ENCODE measurements at regions not wholly inside any gene's neighbourhood (a gene's known extent, or its start where the extent isn't known, plus 50 kb on each side); places are given as distances from the start of the nearest gene placed in this dataset.
"Not testable (repeated sequence)": the region's sequence is repeated elsewhere in the genome, so short reads cannot be mapped to it uniquely, and the experiment has no call there.

GRCh38 chr4:54838301-54838700 lies 180.5 kb downstream of the KIT start:
- Histone ChIP-seq H3K4me2 (ENCODE audit: low read length) (no peak overlapping the region), H3K79me2 (no peaks in the 10 kb centered on the region), H2AFZ (no peak overlapping the region), H3K27ac (no peak overlapping the region), H3K36me3 (ENCODE audit: control insufficient read depth, insufficient read depth, low read length) (no peaks in the 10 kb centered on the region), H3K9me3 (ENCODE audit: control insufficient read depth, low read length) (no peaks in the 10 kb centered on the region), H3K4me3 (ENCODE audit: low read depth, low read length) (no peak overlapping the region), H3K27me3 (ENCODE audit: control insufficient read depth, insufficient read depth, low read length) (no peaks in the 10 kb centered on the region), H3K4me1 (no peaks in the 10 kb centered on the region), H3K9ac (no peak overlapping the region)
- TF ChIP-seq CTCF (IDR thresholded peaks at IDR 0.05): no peak

DNA sequence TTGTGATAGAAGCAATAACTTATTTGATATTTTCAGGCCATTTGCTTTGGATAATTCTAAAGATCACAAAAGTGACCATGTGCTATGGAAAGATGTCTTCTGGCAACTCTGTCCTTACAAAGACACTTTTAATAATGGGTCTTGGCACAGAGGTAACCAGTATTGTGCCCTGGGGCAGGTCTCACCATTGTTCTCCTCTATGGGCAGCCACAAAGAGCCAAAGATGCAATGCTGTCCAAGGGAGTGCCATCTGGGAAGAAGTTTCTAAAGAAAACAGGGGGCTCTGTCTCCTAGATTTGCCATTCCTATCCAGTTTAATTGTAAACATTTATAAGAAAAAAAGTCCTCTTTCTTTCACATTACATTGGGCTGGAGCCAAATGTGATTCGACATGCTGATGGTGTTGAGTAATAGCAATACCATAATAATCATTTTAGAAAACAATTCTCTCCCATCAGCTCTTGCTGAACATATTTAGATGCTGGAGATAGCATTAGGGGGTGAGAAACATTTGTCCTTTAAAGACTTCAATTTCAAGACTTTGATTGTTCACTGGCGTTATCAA lies 179.9 kb downstream of the KIT start:
- no peak overlapping the region for H3K4me2 ChIP-seq (ENCODE audit: low read length)
- no peaks in the 10 kb centered on the region for H3K4me1 ChIP-seq
- H3K9me3 ChIP-seq (ENCODE audit: control insufficient read depth, low read length): no peaks in the 10 kb centered on the region
- H3K27me3 ChIP-seq (ENCODE audit: control insufficient read depth, insufficient read depth, low read length): no peaks in the 10 kb centered on the region
- H3K9ac ChIP-seq: no peak overlapping the region
- H3K79me2 ChIP-seq: no peaks in the 10 kb centered on the region
- no peak overlapping the region for H3K4me3 ChIP-seq (ENCODE audit: low read depth, low read length)
- no peak for TF ChIP-seq CTCF (IDR thresholded peaks at IDR 0.05)
- no peak overlapping the region for H2AFZ ChIP-seq
- H3K36me3 ChIP-seq (ENCODE audit: control insufficient read depth, insufficient read depth, low read length): no peaks in the 10 kb centered on the region
- H3K27ac ChIP-seq: no peak overlapping the region

DNA sequence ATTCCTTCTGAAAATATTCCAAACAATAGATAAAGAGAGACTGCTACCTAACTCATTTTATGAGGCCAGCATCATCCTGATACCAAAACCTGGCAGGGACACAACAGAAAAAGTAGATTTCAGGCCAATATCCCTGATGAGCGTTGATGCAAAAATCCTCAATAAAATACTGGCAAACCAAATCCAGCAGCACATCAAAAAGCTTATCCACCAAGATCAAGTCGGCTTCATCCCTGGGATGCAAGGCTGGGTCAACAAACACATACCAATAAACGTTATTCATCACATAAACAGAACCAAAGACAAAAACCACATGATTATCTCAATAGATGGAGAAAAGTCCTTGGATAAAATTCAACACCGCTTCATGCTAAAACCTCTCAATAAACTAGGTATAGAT lies 170.6 kb downstream of the KIT start:
- H3K4me3 ChIP-seq (ENCODE audit: low read depth, low read length); H3K9ac ChIP-seq; H3K9me3 ChIP-seq (ENCODE audit: control insufficient read depth, low read length); H3K4me2 ChIP-seq (ENCODE audit: low read length); H3K27me3 ChIP-seq (ENCODE audit: control insufficient read depth, insufficient read depth, low read length); H3K36me3 ChIP-seq (ENCODE audit: control insufficient read depth, insufficient read depth, low read length); H3K27ac ChIP-seq; H3K79me2 ChIP-seq; H3K4me1 ChIP-seq; H2AFZ ChIP-seq: not testable (repeated sequence)

DNA sequence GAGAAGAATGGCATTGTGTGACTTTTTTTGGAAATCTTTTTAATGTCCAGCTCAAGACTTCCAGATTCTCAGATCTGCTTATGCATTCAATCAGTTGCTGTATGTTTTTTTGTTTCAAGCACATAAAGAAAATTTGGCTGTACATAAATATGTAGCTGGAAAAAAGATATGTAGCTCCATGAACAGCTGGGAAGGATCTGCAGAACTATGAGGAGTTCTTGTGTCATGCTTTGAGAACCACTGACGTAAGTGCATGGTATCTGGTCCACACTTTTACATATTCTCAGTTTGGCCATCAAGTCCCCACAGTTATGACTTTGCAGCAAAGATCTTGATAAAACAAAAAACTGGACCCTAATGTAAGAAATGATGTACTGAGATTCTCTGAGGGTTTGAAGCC lies 165.9 kb downstream of the KIT start:
- Histone ChIP-seq H3K36me3 (ENCODE audit: control insufficient read depth, insufficient read depth, low read length) (no peaks in the 10 kb centered on the region), H3K27me3 (ENCODE audit: control insufficient read depth, insufficient read depth, low read length) (no peaks in the 10 kb centered on the region), H3K4me1 (no peaks in the 10 kb centered on the region), H3K9me3 (ENCODE audit: control insufficient read depth, low read length) (no peaks in the 10 kb centered on the region), H3K4me3 (ENCODE audit: low read depth, low read length) (no peak overlapping the region), H2AFZ (no peak overlapping the region), H3K4me2 (ENCODE audit: low read length) (no peak overlapping the region), H3K79me2 (no peaks in the 10 kb centered on the region), H3K9ac (no peak overlapping the region), H3K27ac (no peak overlapping the region)
- no peak for TF ChIP-seq CTCF (IDR thresholded peaks at IDR 0.05)

DNA sequence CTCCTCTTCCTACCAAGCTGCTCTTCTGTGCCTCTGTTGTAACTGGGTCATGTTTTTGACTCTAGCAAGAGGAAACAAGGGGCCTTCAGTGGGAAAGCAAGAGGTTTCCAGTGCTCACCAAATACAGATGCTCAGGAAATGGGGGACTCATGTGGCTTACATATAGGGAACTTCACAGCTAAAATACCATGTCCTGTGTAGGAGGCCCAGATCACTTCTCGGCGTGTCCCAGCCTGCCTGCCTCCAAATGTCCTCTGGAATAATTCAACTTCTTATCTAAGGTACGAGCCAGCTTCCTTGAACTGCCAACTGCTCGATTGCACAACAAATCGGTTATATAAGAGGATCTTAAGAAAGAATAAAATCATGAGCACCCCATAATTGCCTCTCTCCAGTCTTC lies 161.3 kb downstream of the KIT start:
- Histone ChIP-seq H3K27ac (no peak overlapping the region), H2AFZ (no peak overlapping the region), H3K4me2 (ENCODE audit: low read length) (no peak overlapping the region), H3K27me3 (ENCODE audit: control insufficient read depth, insufficient read depth, low read length) (no peaks in the 10 kb centered on the region), H3K79me2 (no peaks in the 10 kb centered on the region), H3K9ac (no peak overlapping the region), H3K4me3 (ENCODE audit: low read depth, low read length) (no peak overlapping the region), H3K9me3 (ENCODE audit: control insufficient read depth, low read length) (no peaks in the 10 kb centered on the region), H3K4me1 (no peaks in the 10 kb centered on the region), H3K36me3 (ENCODE audit: control insufficient read depth, insufficient read depth, low read length) (no peaks in the 10 kb centered on the region)
- TF ChIP-seq CTCF (IDR thresholded peaks at IDR 0.05): no peak

Measured in parathyroid adenoma (tissue), 2 donors.